Neural progenitor cell (in vitro differentiated cells): ENCODE measurements at regions not wholly inside any gene's neighbourhood (a gene's known extent, or its start where the extent isn't known, plus 50 kb on each side); places are given as distances from the start of the nearest gene placed in this dataset.

Experiments
- DNase-seq: peaks from one replicate; pipeline ENCODE4 v3.0.0-alpha.2; 2016; ENCODE audit warnings: low spot score
- H2AFZ ChIP-seq: fragments of 200-600 bp; sonication (generic); replicated peaks from 2 replicates; pipeline ENCODE4 v1.6.1; 2016; ENCODE audit warnings: antibody characterized with exemption
- H3F3A ChIP-seq: fragments of 200-600 bp; sonication (generic); 2 replicates; pipeline ENCODE4 v1.6.1; 2016; ENCODE audit warnings: antibody characterized with exemption, low read depth
- H3K27ac ChIP-seq: fragments of 200-600 bp; sonication (generic); 2 replicates; pipeline ENCODE4 v1.5.1; 2016; ENCODE audit warnings: mild to moderate bottlenecking
- H3K27me3 ChIP-seq: fragments of 200-600 bp; sonication (generic); 2 replicates; pipeline ENCODE4 v1.6.1; 2016; ENCODE audit warnings: mild to moderate bottlenecking, moderate library complexity
- H3K36me3 ChIP-seq: fragments of 200-600 bp; sonication (generic); 2 replicates; pipeline ENCODE4 v1.5.1; 2016
- H3K4me1 ChIP-seq: fragments of 200-600 bp; sonication (generic); 2 replicates; pipeline ENCODE4 v1.6.1; 2016; ENCODE audit warnings: mixed run types
- H3K4me2 ChIP-seq: fragments of 200-600 bp; sonication (generic); 2 replicates; pipeline ENCODE4 v1.6.1; 2016
- H3K4me3 ChIP-seq: fragments of 200-600 bp; sonication (generic); 2 replicates; pipeline ENCODE4 v1.5.1; 2016
- H3K79me2 ChIP-seq: fragments of 200-600 bp; sonication (generic); 2 replicates; pipeline ENCODE4 v1.6.1; 2016; ENCODE audit warnings: low read depth
- H3K9ac ChIP-seq: fragments of 200-600 bp; sonication (generic); 2 replicates; pipeline ENCODE4 v1.6.1; 2016
- H3K9me3 ChIP-seq: fragments of 200-600 bp; sonication (generic); 2 replicates; pipeline ENCODE4 v1.5.1; 2016; ENCODE audit warnings: low read depth
- H4K20me1 ChIP-seq: fragments of 200-600 bp; sonication (generic); 2 replicates; pipeline ENCODE4 v1.6.1; 2016; ENCODE audit warnings: low read depth
- H3K27ac Mint-ChIP-seq: 3 replicates; pipeline ENCODE4 v1.8.0; 2021; ENCODE audit warnings: mixed read lengths
- H3K27me3 Mint-ChIP-seq: 2 replicates; pipeline ENCODE4 v1.8.0; 2022; ENCODE audit warnings: low read depth, mild to moderate bottlenecking, inconsistent platforms, moderate library complexity, mixed read lengths; ENCODE audit not compliant: insufficient read depth
- H3K36me3 Mint-ChIP-seq: 3 replicates; pipeline ENCODE4 v1.8.0; 2021; ENCODE audit warnings: mixed read lengths
- H3K4me1 Mint-ChIP-seq: 3 replicates; pipeline ENCODE4 v1.8.0; 2021; ENCODE audit warnings: mixed read lengths
- H3K4me3 Mint-ChIP-seq: 3 replicates; pipeline ENCODE4 v1.8.0; 2021; ENCODE audit warnings: mild to moderate bottlenecking, moderate library complexity, mixed read lengths
- H3K9me3 Mint-ChIP-seq: 3 replicates; pipeline ENCODE4 v1.8.0; 2020; ENCODE audit warnings: mixed read lengths
- CTCF ChIP-seq: fragments of 200-600 bp; sonication (generic); IDR thresholded peaks from 2 replicates; pipeline ENCODE4 v1.5.1; 2017; ENCODE audit warnings: antibody characterized with exemption, mild to moderate bottlenecking
- EZH2 ChIP-seq: fragments of 200-600 bp; sonication (generic); IDR thresholded peaks from 2 replicates; pipeline ENCODE4 v1.6.1; 2017; ENCODE audit warnings: antibody characterized with exemption, mild to moderate bottlenecking, moderate library complexity
- EZH2phosphoT487 ChIP-seq: fragments of 200-600 bp; sonication (generic); IDR thresholded peaks from 2 replicates; pipeline ENCODE4 v1.6.1; 2017; ENCODE audit warnings: antibody characterized with exemption

- H3K36me3 Mint-ChIP-seq: no peaks in the 10 kb centered on the region
- no peak overlapping the region for H3K27ac Mint-ChIP-seq
- peaks cover 3% of the 10 kb centered on the region for H3K9me3 Mint-ChIP-seq
- Histone ChIP-seq H3K79me2 (no peaks in the 10 kb centered on the region), H3K27me3 (no peaks in the 10 kb centered on the region), H3K4me2 (peak overlapping the region; percentile 48), H3K4me1 (peaks cover 20% of the 10 kb centered on the region), H3K4me3 (no peak overlapping the region), H3K9me3 (no peaks in the 10 kb centered on the region), H3K9ac (no peak overlapping the region), H3K36me3 (no peaks in the 10 kb centered on the region), H4K20me1 (no peaks in the 10 kb centered on the region), H3F3A (peaks cover 10% of the 10 kb centered on the region), H3K27ac (peak overlapping the region; percentile 72), H2AFZ (no peak overlapping the region)
- no peak for TF ChIP-seq EZH2
- no peak for TF ChIP-seq EZH2phosphoT487
- TF ChIP-seq CTCF: no peak
- peaks cover 5% of the 10 kb centered on the region for H3K27me3 Mint-ChIP-seq
- H3K4me1 Mint-ChIP-seq: peaks cover 12% of the 10 kb centered on the region
- no peak overlapping the region for H3K4me3 Mint-ChIP-seq
- DNase-seq: peak; percentile 61
These were observed 126.4 kb downstream of the LCA5 start for GRCh38 chr6:79410806-79411205.

GRCh38 chr6:79408256-79408974 lies 128.8 kb downstream of the LCA5 start:
- Mint-ChIP-seq H3K36me3 (no peaks in the 10 kb centered on the region), H3K9me3 (peaks cover 6% of the 10 kb centered on the region), H3K4me1 (peaks cover 26% of the 10 kb centered on the region), H3K4me3 (no peak overlapping the region), H3K27ac (no peak overlapping the region), H3K27me3 (peaks cover 11% of the 10 kb centered on the region)
- Histone ChIP-seq H3K27ac (no peak overlapping the region), H3K79me2 (no peaks in the 10 kb centered on the region), H2AFZ (no peak overlapping the region), H3K4me1 (peaks cover 35% of the 10 kb centered on the region), H3K4me3 (no peak overlapping the region), H4K20me1 (no peaks in the 10 kb centered on the region), H3F3A (peaks cover 17% of the 10 kb centered on the region), H3K9me3 (no peaks in the 10 kb centered on the region), H3K4me2 (no peak overlapping the region), H3K27me3 (no peaks in the 10 kb centered on the region), H3K36me3 (no peaks in the 10 kb centered on the region), H3K9ac (no peak overlapping the region)
- DNase-seq: no peak
- TF ChIP-seq CTCF (no peak), EZH2 (no peak), EZH2phosphoT487 (no peak)

- Histone ChIP-seq H3K9me3 (no peaks in the 10 kb centered on the region), H4K20me1 (no peaks in the 10 kb centered on the region), H3K4me2 (peak overlapping the region; percentile 27), H3K4me1 (peaks cover 34% of the 10 kb centered on the region), H3K79me2 (no peaks in the 10 kb centered on the region), H3K27me3 (no peaks in the 10 kb centered on the region), H3K9ac (no peak overlapping the region), H3F3A (peaks cover 7% of the 10 kb centered on the region), H3K27ac (peak overlapping the region; percentile 49), H3K4me3 (no peak overlapping the region), H3K36me3 (no peaks in the 10 kb centered on the region), H2AFZ (no peak overlapping the region)
- Mint-ChIP-seq H3K27me3 (peaks cover 8% of the 10 kb centered on the region), H3K9me3 (peaks cover 6% of the 10 kb centered on the region), H3K36me3 (no peaks in the 10 kb centered on the region), H3K27ac (peak overlapping the region; percentile 93), H3K4me1 (peaks cover 25% of the 10 kb centered on the region), H3K4me3 (no peak overlapping the region)
- DNase-seq: peak; percentile 57
- TF ChIP-seq CTCF: no peak
- TF ChIP-seq EZH2phosphoT487: no peak
- TF ChIP-seq EZH2: no peak
These were observed 132.6 kb downstream of the LCA5 start for GRCh38 chr6:79404677-79405076.
